ENCODE measurements at regions not wholly inside any gene's neighbourhood (a gene's known extent, or its start where the extent isn't known, plus 50 kb on each side); places are given as distances from the start of the nearest gene placed in this dataset.

DNA sequence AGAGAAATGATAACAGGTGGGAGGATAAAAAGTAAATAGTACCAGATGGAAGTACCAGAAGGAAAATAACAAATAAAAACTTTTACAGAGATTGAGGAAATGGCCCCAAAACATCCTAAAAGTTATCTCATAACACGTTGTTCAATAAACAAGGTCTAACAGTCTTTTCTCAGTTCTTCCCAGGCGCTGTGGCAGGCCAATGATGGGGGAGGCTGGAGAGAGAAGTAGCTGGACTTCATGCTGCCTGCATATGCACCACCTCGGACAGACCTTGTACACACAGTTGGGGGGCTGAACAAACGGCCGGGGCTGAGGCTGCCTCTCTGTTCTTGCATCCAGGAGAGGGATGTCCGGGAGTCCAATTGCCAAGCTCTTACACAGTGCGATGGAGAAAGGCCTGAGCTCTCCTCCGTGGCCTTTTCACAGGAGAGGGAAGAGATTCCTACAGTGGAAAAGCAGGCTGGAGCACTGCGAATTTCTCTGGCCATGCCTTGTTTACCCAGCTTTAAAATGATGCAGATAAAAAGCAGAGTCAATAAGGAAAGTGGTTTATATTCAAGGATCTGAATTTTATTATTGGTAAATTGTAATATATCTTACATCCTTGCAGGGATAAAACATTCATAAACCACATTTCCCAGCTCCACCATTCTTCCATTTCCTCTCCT is 109.8 kb downstream of the PHLDA1 start:
- TF ChIP-seq CTCF (IDR thresholded peaks at IDR 0.05), result no peak
- TF ChIP-seq POLR2A (IDR thresholded peaks at IDR 0.05), result no peak

Data from heart left ventricle (tissue), 13 donors.